SK-N-SH treated with all-trans-retinoic acid at 6 μM for 48 hours (cell line): ENCODE measurements at regions not wholly inside any gene's neighbourhood (a gene's known extent, or its start where the extent isn't known, plus 50 kb on each side); places are given as distances from the start of the nearest gene placed in this dataset.
"Not testable (repeated sequence)": the region's sequence is repeated elsewhere in the genome, so short reads cannot be mapped to it uniquely, and the experiment has no call there.

Experiments used
- ATAC-seq: fragments of 200-7000 bp; cut with Tn5 transposase; 3 replicates; pipeline ENCODE4 v1.9.1; 2020; ENCODE audit warnings: mild to moderate bottlenecking, moderate library complexity
- BACH2 ChIP-seq: fragments of 250-450 bp; sonication (Bioruptor Pico); IDR thresholded peaks from 2 replicates; pipeline ENCODE4 v1.9.0; 2021; ENCODE audit warnings: mild to moderate bottlenecking, borderline replicate concordance
- CREB5 ChIP-seq: fragments of 250-450 bp; sonication (Bioruptor Pico); IDR thresholded peaks from 2 replicates; pipeline ENCODE4 v1.5.1; 2020; ENCODE audit warnings: low read depth, mild to moderate bottlenecking, moderate library complexity
- CSDC2 ChIP-seq: fragments of 250-450 bp; sonication (Bioruptor Pico); IDR thresholded peaks from 2 replicates; pipeline ENCODE4 v1.5.0; 2020; ENCODE audit warnings: mild to moderate bottlenecking, moderate library complexity
- CSRNP3 ChIP-seq: fragments of 250-450 bp; sonication (Bioruptor Pico); IDR thresholded peaks from 2 replicates; pipeline ENCODE4 v1.5.1; 2021; ENCODE audit warnings: mild to moderate bottlenecking, moderate library complexity
- ESRRG ChIP-seq: fragments of 250-450 bp; sonication (Bioruptor Pico); IDR thresholded peaks from 2 replicates; pipeline ENCODE4 v1.6.1; 2021; ENCODE audit warnings: mild to moderate bottlenecking
- GLIS3 ChIP-seq: fragments of 250-450 bp; sonication (Bioruptor Pico); IDR thresholded peaks from 2 replicates; pipeline ENCODE4 v1.5.0; 2020; ENCODE audit warnings: mild to moderate bottlenecking, moderate library complexity
- ISL1 ChIP-seq: fragments of 250-450 bp; sonication (Bioruptor Pico); IDR thresholded peaks from 2 replicates; pipeline ENCODE4 v2.1.2; 2022; ENCODE audit warnings: mild to moderate bottlenecking, moderate library complexity
- OSR1 ChIP-seq: fragments of 250-450 bp; sonication (Bioruptor Pico); IDR thresholded peaks from 2 replicates; pipeline ENCODE4 v1.8.0; 2022; ENCODE audit warnings: moderate library complexity, mild to moderate bottlenecking, inconsistent platforms
- PATZ1 ChIP-seq: fragments of 250-450 bp; sonication (Bioruptor Pico); IDR thresholded peaks from 2 replicates; pipeline ENCODE4 v1.8.0; 2020; ENCODE audit warnings: mild to moderate bottlenecking, moderate library complexity, borderline replicate concordance
- PPARA ChIP-seq: fragments of 250-450 bp; sonication (Bioruptor Pico); IDR thresholded peaks from 2 replicates; pipeline ENCODE4 v1.5.0; 2020; ENCODE audit warnings: mild to moderate bottlenecking, borderline replicate concordance
- RARB ChIP-seq: fragments of 250-450 bp; sonication (Bioruptor Pico); IDR thresholded peaks from 2 replicates; pipeline ENCODE4 v1.8.0; 2021; ENCODE audit warnings: mild to moderate bottlenecking, moderate library complexity
- TCF4 ChIP-seq: fragments of 250-450 bp; sonication (Bioruptor Pico); IDR thresholded peaks from 2 replicates; pipeline ENCODE4 v1.8.0; 2021; ENCODE audit warnings: mild to moderate bottlenecking, moderate library complexity, borderline replicate concordance
- ZC3H10 ChIP-seq: fragments of 250-450 bp; sonication (Bioruptor Pico); IDR thresholded peaks from 2 replicates; pipeline ENCODE4 v1.5.1; 2021; ENCODE audit warnings: mild to moderate bottlenecking, moderate library complexity
- ZNF565 ChIP-seq: fragments of 450-650 bp; formaldehyde crosslinking; conservative IDR thresholded peaks from 2 replicates; pipeline ENCODE4 v1.5.0; 2020; ENCODE audit warnings: low read depth, mild to moderate bottlenecking, moderate library complexity
- ZNF70 ChIP-seq: fragments of 450-650 bp; formaldehyde crosslinking; IDR thresholded peaks from 2 replicates; pipeline ENCODE4 v1.5.0; 2020; ENCODE audit warnings: mild to moderate bottlenecking, moderate library complexity
- ZNF8 ChIP-seq: fragments of 450-650 bp; formaldehyde crosslinking; IDR thresholded peaks from 2 replicates; pipeline ENCODE4 v1.5.0; 2020; ENCODE audit warnings: mild to moderate bottlenecking, moderate library complexity
- TF ChIP-seq, protein P1 (sequence below): fragments of 250-450 bp; sonication (Bioruptor Pico); IDR thresholded peaks from 2 replicates; pipeline ENCODE4 v1.8.0; 2021; ENCODE audit warnings: low read depth, mild to moderate bottlenecking, moderate library complexity, borderline replicate concordance
- TF ChIP-seq, protein P2 (sequence below): fragments of 250-450 bp; sonication (Bioruptor Pico); IDR thresholded peaks from 2 replicates; pipeline ENCODE4 v1.5.0; 2020; ENCODE audit warnings: mild to moderate bottlenecking, moderate library complexity

GRCh38 chr3:161637559-161637958, 141.0 kb downstream of the OTOL1 start:
- TF ChIP-seq RARB (CRISPR knock-in tag) = no peak
- no peak for TF ChIP-seq TCF4 (CRISPR knock-in tag)
- no peak for TF ChIP-seq ZNF70 (CRISPR knock-in tag)
- TF ChIP-seq ZC3H10 (CRISPR knock-in tag) = no peak
- no peak for TF ChIP-seq ISL1 (CRISPR knock-in tag)
- TF ChIP-seq PPARA (CRISPR knock-in tag) = no peak
- TF ChIP-seq, protein P1, sequence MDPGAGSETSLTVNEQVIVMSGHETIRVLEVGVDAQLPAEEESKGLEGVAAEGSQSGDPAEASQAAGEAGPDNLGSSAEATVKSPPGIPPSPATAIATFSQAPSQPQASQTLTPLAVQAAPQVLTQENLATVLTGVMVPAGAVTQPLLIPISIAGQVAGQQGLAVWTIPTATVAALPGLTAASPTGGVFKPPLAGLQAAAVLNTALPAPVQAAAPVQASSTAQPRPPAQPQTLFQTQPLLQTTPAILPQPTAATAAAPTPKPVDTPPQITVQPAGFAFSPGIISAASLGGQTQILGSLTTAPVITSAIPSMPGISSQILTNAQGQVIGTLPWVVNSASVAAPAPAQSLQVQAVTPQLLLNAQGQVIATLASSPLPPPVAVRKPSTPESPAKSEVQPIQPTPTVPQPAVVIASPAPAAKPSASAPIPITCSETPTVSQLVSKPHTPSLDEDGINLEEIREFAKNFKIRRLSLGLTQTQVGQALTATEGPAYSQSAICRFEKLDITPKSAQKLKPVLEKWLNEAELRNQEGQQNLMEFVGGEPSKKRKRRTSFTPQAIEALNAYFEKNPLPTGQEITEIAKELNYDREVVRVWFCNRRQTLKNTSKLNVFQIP = no peak
- no peak for TF ChIP-seq OSR1 (CRISPR knock-in tag)
- no peak for TF ChIP-seq PATZ1 (CRISPR knock-in tag)
- TF ChIP-seq CSRNP3 (CRISPR knock-in tag) = no peak
- TF ChIP-seq GLIS3 = no peak
- TF ChIP-seq ZNF8 = no peak
- no peak for TF ChIP-seq CSDC2 (CRISPR knock-in tag)
- TF ChIP-seq BACH2 (CRISPR knock-in tag) = no peak
- no peak for TF ChIP-seq ESRRG (CRISPR knock-in tag)
- TF ChIP-seq ZNF565 (CRISPR knock-in tag) = no peak
- TF ChIP-seq, protein P2, sequence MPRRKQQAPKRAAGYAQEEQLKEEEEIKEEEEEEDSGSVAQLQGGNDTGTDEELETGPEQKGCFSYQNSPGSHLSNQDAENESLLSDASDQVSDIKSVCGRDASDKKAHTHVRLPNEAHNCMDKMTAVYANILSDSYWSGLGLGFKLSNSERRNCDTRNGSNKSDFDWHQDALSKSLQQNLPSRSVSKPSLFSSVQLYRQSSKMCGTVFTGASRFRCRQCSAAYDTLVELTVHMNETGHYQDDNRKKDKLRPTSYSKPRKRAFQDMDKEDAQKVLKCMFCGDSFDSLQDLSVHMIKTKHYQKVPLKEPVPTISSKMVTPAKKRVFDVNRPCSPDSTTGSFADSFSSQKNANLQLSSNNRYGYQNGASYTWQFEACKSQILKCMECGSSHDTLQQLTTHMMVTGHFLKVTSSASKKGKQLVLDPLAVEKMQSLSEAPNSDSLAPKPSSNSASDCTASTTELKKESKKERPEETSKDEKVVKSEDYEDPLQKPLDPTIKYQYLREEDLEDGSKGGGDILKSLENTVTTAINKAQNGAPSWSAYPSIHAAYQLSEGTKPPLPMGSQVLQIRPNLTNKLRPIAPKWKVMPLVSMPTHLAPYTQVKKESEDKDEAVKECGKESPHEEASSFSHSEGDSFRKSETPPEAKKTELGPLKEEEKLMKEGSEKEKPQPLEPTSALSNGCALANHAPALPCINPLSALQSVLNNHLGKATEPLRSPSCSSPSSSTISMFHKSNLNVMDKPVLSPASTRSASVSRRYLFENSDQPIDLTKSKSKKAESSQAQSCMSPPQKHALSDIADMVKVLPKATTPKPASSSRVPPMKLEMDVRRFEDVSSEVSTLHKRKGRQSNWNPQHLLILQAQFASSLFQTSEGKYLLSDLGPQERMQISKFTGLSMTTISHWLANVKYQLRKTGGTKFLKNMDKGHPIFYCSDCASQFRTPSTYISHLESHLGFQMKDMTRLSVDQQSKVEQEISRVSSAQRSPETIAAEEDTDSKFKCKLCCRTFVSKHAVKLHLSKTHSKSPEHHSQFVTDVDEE (CRISPR knock-in tag) = no peak
- TF ChIP-seq, all 23 proteins: peak for 0

DNA sequence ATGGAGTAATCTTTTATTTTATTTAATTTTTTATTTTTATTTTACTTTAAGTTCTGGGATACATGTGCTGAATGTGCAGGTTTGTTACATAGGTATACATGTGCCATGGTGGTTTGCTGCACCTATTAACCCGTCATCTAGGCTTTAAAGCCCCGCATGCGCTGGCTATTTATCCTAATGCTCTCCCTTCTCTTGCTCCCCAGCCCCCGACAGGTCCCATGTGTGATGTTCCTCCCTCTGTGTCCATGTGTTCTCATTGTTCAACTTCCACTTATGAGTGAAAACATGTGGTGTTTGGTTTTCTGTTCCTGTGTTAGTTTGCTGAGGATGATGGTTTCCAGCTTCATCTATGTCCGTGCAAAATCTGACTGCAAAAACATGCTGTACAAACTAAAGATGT, 142.5 kb downstream of the OTOL1 start:
- not testable (repeated sequence) for ATAC-seq

More at GRCh38 chr3:161637559-161637958, 141.0 kb downstream of the OTOL1 start:
- ATAC-seq = no peak

DNA sequence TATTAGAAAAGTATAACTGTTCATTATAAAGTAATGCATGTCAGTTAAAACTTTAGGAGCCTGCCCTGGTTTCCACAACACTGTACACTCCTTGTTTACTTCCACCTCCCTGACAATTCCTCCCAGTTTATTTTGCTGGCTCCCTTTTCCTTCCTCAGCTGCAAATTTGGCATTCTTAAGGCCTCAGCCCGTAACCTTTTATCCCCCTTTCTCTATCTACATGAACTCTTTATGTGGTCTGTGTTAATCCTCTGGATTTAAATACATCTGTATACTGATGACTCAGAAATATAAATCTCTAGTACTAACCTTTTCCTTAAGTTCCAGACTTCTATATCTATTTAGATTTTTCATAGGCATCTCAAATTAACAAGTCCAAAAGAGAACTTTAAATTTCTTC, 143.6 kb downstream of the OTOL1 start:
- ATAC-seq = no peak
- TF ChIP-seq ZNF565 (CRISPR knock-in tag) (no peak), PATZ1 (CRISPR knock-in tag) (no peak), CSRNP3 (CRISPR knock-in tag) (no peak), CREB5 (CRISPR knock-in tag) (no peak)
- TF ChIP-seq, all 23 proteins: peak for 0
